WI38 (cell line): ENCODE measurements at regions not wholly inside any gene's neighbourhood (a gene's known extent, or its start where the extent isn't known, plus 50 kb on each side); places are given as distances from the start of the nearest gene placed in this dataset.

ENCODE experiments used
- H3K4me3 ChIP-seq: 2 replicates; pipeline ENCODE4 v1.5.1; 2011; ENCODE audit warnings: low read depth, mild to moderate bottlenecking, control low read depth, low read length
- TF ChIP-seq, protein P1 (sequence below): IDR thresholded peaks from 2 replicates; pipeline ENCODE4 v1.5.1; 2012; ENCODE audit warnings: low read depth, mild to moderate bottlenecking, control low read depth, low read length

DNA sequence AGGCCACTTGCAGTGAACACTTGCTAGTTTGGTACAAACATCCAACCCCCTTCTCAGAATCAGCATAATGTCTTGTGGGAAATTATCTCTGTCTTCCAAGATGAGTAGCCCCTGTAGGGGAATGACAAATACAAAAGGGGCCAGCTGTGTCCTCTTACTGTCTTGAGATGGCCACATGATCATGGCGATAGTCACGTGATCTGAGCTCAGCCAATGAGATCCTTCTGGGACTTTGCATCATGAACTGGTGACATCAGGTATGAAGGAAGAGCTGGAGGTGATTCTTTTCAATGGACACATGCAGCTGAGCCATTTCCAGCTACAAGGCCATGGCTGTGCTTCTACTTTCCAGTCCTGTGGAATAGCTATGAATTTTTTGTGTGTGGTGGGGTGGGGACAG, 206.3 kb downstream of the IRX1 start:
- H3K4me3 ChIP-seq = no peak overlapping the region
- TF ChIP-seq, protein P1, sequence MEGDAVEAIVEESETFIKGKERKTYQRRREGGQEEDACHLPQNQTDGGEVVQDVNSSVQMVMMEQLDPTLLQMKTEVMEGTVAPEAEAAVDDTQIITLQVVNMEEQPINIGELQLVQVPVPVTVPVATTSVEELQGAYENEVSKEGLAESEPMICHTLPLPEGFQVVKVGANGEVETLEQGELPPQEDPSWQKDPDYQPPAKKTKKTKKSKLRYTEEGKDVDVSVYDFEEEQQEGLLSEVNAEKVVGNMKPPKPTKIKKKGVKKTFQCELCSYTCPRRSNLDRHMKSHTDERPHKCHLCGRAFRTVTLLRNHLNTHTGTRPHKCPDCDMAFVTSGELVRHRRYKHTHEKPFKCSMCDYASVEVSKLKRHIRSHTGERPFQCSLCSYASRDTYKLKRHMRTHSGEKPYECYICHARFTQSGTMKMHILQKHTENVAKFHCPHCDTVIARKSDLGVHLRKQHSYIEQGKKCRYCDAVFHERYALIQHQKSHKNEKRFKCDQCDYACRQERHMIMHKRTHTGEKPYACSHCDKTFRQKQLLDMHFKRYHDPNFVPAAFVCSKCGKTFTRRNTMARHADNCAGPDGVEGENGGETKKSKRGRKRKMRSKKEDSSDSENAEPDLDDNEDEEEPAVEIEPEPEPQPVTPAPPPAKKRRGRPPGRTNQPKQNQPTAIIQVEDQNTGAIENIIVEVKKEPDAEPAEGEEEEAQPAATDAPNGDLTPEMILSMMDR = no peak

DNA sequence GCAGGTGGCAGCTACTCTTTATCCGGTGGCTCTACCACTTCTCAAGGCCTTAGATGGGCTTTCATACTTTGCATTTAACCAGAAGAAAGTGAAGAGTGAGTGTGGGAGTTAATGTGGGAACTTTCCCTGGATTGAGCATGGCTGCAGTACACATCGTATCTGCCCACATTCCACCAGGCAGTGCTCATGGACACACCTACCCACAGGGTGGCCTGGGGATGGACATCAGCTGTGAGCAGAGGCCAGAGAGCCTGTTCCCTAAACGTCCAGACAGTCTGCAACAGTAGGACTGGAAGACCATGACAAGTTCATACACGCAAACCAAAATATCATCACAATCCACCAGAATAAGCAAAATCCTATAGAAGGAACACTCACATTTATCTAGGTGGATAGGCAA, 213.8 kb downstream of the IRX1 start:
- H3K4me3 ChIP-seq = no peak overlapping the region
- TF ChIP-seq, protein P1 = no peak

DNA sequence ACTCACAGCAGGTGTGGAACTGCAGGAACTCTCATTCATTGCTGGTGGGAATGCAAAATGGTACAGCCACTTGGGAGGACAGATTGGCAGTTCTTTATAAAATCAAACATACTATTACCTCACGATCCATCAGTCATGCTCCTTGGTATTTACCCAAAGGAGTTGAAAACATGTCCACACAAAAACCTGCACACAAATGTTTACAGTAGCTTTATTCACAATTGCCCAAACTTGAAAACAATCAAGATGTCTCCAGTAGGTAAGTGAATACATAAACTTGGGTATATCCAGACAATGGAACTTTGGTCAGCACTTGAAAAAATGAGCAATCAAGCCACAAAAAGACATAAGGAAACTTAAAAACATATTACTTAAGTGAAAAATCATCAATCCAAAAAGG, 215.5 kb downstream of the IRX1 start:
- H3K4me3 ChIP-seq = no peak overlapping the region
- TF ChIP-seq, protein P1 = no peak

DNA sequence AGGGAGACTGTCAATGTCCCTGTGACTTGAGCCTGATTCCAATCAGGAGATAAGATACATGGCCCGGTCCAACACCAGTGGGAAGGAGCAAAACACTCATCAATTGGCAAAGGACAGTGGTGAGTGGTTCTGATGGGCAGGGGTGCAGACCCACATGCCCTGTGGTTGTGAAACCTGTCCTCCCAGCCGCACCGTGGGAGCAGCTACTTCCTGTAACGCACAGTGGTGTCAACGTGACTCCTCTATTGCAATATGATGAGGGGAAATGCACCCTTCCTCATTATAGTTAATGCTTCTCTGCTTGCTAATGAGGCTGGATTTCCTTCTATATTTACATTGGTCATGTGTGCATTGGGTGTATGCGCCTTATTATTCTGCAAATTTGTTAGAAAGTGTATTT, 223.0 kb downstream of the IRX1 start:
- no peak overlapping the region for H3K4me3 ChIP-seq
- TF ChIP-seq, protein P1 = no peak

DNA sequence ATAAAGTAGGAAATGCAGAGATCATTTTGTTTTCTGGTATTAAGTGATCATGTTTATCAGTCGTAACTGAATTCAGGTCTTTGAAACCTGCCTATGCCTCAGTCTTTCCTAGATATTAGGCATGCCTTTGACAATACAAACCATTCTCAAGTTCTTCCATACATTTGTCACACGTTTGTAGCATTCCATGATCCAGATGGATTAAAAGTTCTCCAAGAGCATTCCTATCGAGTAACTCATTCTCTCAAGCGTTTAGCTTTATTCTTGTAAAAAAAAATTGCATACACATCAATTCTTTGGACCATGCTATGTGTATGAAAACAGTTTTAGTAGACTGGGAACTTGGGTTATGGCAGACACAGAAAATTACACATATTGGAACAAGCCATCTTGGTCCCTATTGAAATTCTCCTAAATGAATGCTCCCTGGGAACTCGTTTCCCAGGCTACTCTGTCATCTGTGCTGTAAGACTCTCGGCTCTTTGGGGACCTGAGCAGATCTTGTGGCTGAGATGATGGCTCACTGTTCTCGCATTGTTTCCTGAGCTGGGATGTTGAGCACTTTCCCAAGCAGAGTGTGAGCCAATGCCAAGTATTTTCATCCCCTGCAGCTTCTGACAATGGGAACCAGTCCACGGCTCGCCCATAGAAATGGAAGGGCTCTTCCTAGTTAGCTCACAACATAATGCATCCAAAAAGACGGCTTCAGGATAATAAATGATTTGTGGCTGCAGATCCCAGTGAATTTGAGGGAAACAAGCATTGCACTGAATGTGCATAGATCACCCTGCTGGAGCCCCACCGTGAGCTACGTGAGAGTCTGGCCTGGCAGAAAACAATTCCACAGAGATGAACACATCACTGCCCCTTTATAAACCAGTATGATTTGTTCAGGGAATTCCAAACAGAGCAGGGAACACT, 230.2 kb downstream of the IRX1 start:
- H3K4me3 ChIP-seq = no peak overlapping the region
- TF ChIP-seq, protein P1 = no peak

DNA sequence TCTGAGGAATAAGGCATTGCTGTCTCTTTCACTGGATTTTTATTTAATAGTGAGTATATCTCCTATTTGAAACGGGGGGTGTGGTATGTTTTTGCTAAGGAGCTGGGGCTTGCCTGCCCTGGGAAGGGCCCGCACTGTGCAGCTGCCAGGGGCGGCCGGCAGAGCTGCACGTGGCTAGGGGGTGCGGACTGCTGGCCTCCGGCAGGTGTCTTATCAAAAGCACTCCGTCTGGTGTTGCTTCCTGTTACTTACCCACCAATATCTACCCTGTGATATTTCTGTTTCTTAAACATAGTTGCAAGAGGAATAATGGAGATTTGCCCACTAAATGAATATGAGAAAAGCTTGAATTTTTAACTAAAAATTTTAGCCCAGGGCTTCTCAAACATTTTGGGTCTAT, 232.0 kb downstream of the IRX1 start:
- TF ChIP-seq, protein P1 = no peak
- no peak overlapping the region for H3K4me3 ChIP-seq

DNA sequence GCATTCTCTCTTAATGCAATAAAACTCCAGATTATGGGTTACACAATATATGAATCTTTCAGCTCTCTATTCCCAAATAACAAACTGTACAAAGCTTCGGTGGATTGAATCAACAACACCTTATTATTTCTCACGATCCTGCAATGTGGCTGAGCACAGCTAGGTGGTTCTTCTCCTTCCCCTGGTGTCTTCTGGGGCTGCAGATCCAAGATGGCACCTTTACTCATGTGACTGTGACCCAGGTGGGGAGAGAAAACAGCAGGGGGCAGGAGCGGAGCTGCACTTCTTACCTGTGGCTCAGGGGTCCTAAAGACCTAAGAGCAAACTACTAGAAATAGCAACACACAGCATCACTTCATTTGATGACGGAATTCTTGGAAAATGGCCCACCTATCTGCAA, 233.1 kb downstream of the IRX1 start:
- TF ChIP-seq, protein P1 = no peak
- no peak overlapping the region for H3K4me3 ChIP-seq
